ENCODE measurements at regions not wholly inside any gene's neighbourhood (a gene's known extent, or its start where the extent isn't known, plus 50 kb on each side); places are given as distances from the start of the nearest gene placed in this dataset.

- no peaks in the 10 kb centered on the region for H3K9me3 ChIP-seq (ENCODE audit: low read length)
- no peak overlapping the region for H3K4me2 ChIP-seq (ENCODE audit: low read length)
- no peaks in the 10 kb centered on the region for H3K79me2 ChIP-seq (replicated peaks; ENCODE audit: insufficient read depth, low read length)
- H4K20me1 ChIP-seq (ENCODE audit: insufficient read depth) = no peaks in the 10 kb centered on the region
- H2AFZ ChIP-seq (ENCODE audit: low read depth, low read length) = no peak overlapping the region
- no peaks in the 10 kb centered on the region for H3F3A ChIP-seq (ENCODE audit: insufficient read depth, low read length, poor library complexity, severe bottlenecking)
- no peaks in the 10 kb centered on the region for H3K36me3 ChIP-seq (ENCODE audit: insufficient read depth, low read length)
- TF ChIP-seq RAD21 (conservative IDR thresholded peaks at IDR 0.05) (no peak), EZH2 (IDR thresholded peaks at IDR 0.05; ENCODE audit: borderline replicate concordance, insufficient read depth, low read length, poor library complexity, severe bottlenecking) (no peak), CTCF (IDR thresholded peaks at IDR 0.05; ENCODE audit: poor library complexity, severe bottlenecking) (no peak), TAF1 (IDR thresholded peaks at IDR 0.05; ENCODE audit: low read depth) (no peak), POLR2AphosphoS5 (IDR thresholded peaks at IDR 0.05) (no peak), REST (IDR thresholded peaks at IDR 0.05; ENCODE audit: borderline replicate concordance) (no peak), EP300 (conservative IDR thresholded peaks at IDR 0.05; ENCODE audit: poor library complexity, severe bottlenecking) (no peak), SMC3 (conservative IDR thresholded peaks at IDR 0.05; ENCODE audit: poor library complexity) (no peak), MXI1 (conservative IDR thresholded peaks at IDR 0.05; ENCODE audit: poor library complexity, severe bottlenecking) (no peak)
- H3K27ac ChIP-seq (ENCODE audit: low read length) = no peak overlapping the region
- no peaks in the 10 kb centered on the region for H3K27me3 ChIP-seq (ENCODE audit: insufficient read depth, low read depth, low read length)
- H3K4me3 ChIP-seq (ENCODE audit: low read length) = no peak overlapping the region
- no peak overlapping the region for H3K9ac ChIP-seq (ENCODE audit: low read length)
- no peaks in the 10 kb centered on the region for H3K9me2 ChIP-seq (ENCODE audit: insufficient read depth, low read length)
Observed at GRCh38 chr7:132705146-132705545, 128.9 kb upstream of the PLXNA4 start.

- TF ChIP-seq REST (IDR thresholded peaks at IDR 0.05; ENCODE audit: borderline replicate concordance) (no peak), EP300 (conservative IDR thresholded peaks at IDR 0.05; ENCODE audit: poor library complexity, severe bottlenecking) (no peak), CTCF (IDR thresholded peaks at IDR 0.05; ENCODE audit: poor library complexity, severe bottlenecking) (no peak), MXI1 (conservative IDR thresholded peaks at IDR 0.05; ENCODE audit: poor library complexity, severe bottlenecking) (no peak), SMC3 (conservative IDR thresholded peaks at IDR 0.05; ENCODE audit: poor library complexity) (no peak), TAF1 (IDR thresholded peaks at IDR 0.05; ENCODE audit: low read depth) (no peak)
- H2AFZ ChIP-seq (ENCODE audit: low read depth, low read length) = no peak overlapping the region
- H3K9ac ChIP-seq (ENCODE audit: low read length) = no peak overlapping the region
- no peak overlapping the region for H3K27ac ChIP-seq (ENCODE audit: low read length)
- no peaks in the 10 kb centered on the region for H4K20me1 ChIP-seq (ENCODE audit: insufficient read depth)
- H3K4me3 ChIP-seq (ENCODE audit: low read length) = no peak overlapping the region
- no peaks in the 10 kb centered on the region for H3K9me2 ChIP-seq (ENCODE audit: insufficient read depth, low read length)
- H3F3A ChIP-seq (ENCODE audit: insufficient read depth, low read length, poor library complexity, severe bottlenecking) = no peaks in the 10 kb centered on the region
- H3K79me2 ChIP-seq (replicated peaks; ENCODE audit: insufficient read depth, low read length) = no peaks in the 10 kb centered on the region
- H3K27me3 ChIP-seq (ENCODE audit: insufficient read depth, low read depth, low read length) = no peaks in the 10 kb centered on the region
- no peaks in the 10 kb centered on the region for H3K9me3 ChIP-seq (ENCODE audit: low read length)
- H3K4me2 ChIP-seq (ENCODE audit: low read length) = no peak overlapping the region
- H3K36me3 ChIP-seq (ENCODE audit: insufficient read depth, low read length) = no peaks in the 10 kb centered on the region
Observed at GRCh38 chr7:132703742-132704141, 127.5 kb upstream of the PLXNA4 start.

All from neural cell (in vitro differentiated cells).